Parathyroid adenoma (tissue), 2 donors: ENCODE measurements at regions not wholly inside any gene's neighbourhood (a gene's known extent, or its start where the extent isn't known, plus 50 kb on each side); places are given as distances from the start of the nearest gene placed in this dataset.

Source experiments
- H2AFZ ChIP-seq: fragments of 300-600 bp; sonication (generic); one replicate; pipeline ENCODE4 v1.7.0; 2017; ENCODE audit warnings: antibody characterized with exemption, mild to moderate bottlenecking
- H3K27ac ChIP-seq: fragments of 300-600 bp; sonication (generic); one replicate; pipeline ENCODE4 v1.7.0; 2017
- H3K27me3 ChIP-seq: fragments of 300-600 bp; sonication (generic); one replicate; pipeline ENCODE4 v1.7.0; 2017; ENCODE audit warnings: low read length; ENCODE audit not compliant: control insufficient read depth, insufficient read depth
- H3K36me3 ChIP-seq: fragments of 300-600 bp; sonication (generic); one replicate; pipeline ENCODE4 v1.7.0; 2017; ENCODE audit warnings: low read length; ENCODE audit not compliant: control insufficient read depth, insufficient read depth
- H3K4me1 ChIP-seq: fragments of 300-600 bp; sonication (generic); one replicate; pipeline ENCODE4 v1.7.0; 2017; ENCODE audit warnings: control low read depth
- H3K4me2 ChIP-seq: fragments of 300-600 bp; sonication (generic); one replicate; pipeline ENCODE4 v1.7.0; 2017; ENCODE audit warnings: low read length
- H3K4me3 ChIP-seq: fragments of 300-600 bp; sonication (generic); one replicate; pipeline ENCODE4 v1.7.0; 2017; ENCODE audit warnings: low read depth, low read length
- H3K79me2 ChIP-seq: fragments of 300-600 bp; sonication (generic); one replicate; pipeline ENCODE4 v1.7.0; 2017; ENCODE audit warnings: control low read depth
- H3K9ac ChIP-seq: fragments of 300-600 bp; sonication (generic); one replicate; pipeline ENCODE4 v1.7.0; 2017; ENCODE audit warnings: mild to moderate bottlenecking
- H3K9me3 ChIP-seq: fragments of 300-600 bp; sonication (generic); one replicate; pipeline ENCODE4 v1.7.0; 2017; ENCODE audit warnings: low read length; ENCODE audit not compliant: control insufficient read depth
- CTCF ChIP-seq: fragments of 300-600 bp; sonication (generic); IDR thresholded peaks from one replicate; pipeline ENCODE4 v1.7.0; 2017; ENCODE audit warnings: antibody characterized with exemption, mild to moderate bottlenecking
- donor health status: primary hyperparathyroidism.

GRCh38 chr2:225272173-225272572, 127.3 kb upstream of the NYAP2 start:
- Histone ChIP-seq H3K36me3 (no peaks in the 10 kb centered on the region), H3K4me2 (no peak overlapping the region), H3K27ac (no peak overlapping the region), H3K4me1 (no peaks in the 10 kb centered on the region), H3K4me3 (no peak overlapping the region), H2AFZ (no peak overlapping the region), H3K9ac (no peak overlapping the region), H3K9me3 (no peaks in the 10 kb centered on the region), H3K27me3 (no peaks in the 10 kb centered on the region), H3K79me2 (no peaks in the 10 kb centered on the region)
- TF ChIP-seq CTCF: no peak

GRCh38 chr2:225270861-225271260, 128.6 kb upstream of the NYAP2 start:
- H3K4me1 ChIP-seq: no peaks in the 10 kb centered on the region
- H3K9me3 ChIP-seq: no peaks in the 10 kb centered on the region
- no peak overlapping the region for H3K4me3 ChIP-seq
- H3K4me2 ChIP-seq: no peak overlapping the region
- no peak overlapping the region for H3K27ac ChIP-seq
- no peak overlapping the region for H2AFZ ChIP-seq
- no peaks in the 10 kb centered on the region for H3K79me2 ChIP-seq
- no peak overlapping the region for H3K9ac ChIP-seq
- no peaks in the 10 kb centered on the region for H3K27me3 ChIP-seq
- no peak for TF ChIP-seq CTCF
- no peaks in the 10 kb centered on the region for H3K36me3 ChIP-seq

GRCh38 chr2:225270053-225270452, 129.5 kb upstream of the NYAP2 start:
- Histone ChIP-seq H2AFZ (no peak overlapping the region), H3K9me3 (no peaks in the 10 kb centered on the region), H3K4me1 (no peaks in the 10 kb centered on the region), H3K4me3 (no peak overlapping the region), H3K4me2 (no peak overlapping the region), H3K36me3 (no peaks in the 10 kb centered on the region), H3K27ac (no peak overlapping the region), H3K79me2 (no peaks in the 10 kb centered on the region), H3K27me3 (no peaks in the 10 kb centered on the region), H3K9ac (no peak overlapping the region)
- TF ChIP-seq CTCF: no peak

GRCh38 chr2:225254363-225254762, 145.1 kb upstream of the NYAP2 start:
- Histone ChIP-seq H3K9me3 (no peaks in the 10 kb centered on the region), H3K27me3 (no peaks in the 10 kb centered on the region), H3K36me3 (no peaks in the 10 kb centered on the region), H3K27ac (no peak overlapping the region), H3K4me2 (no peak overlapping the region), H2AFZ (no peak overlapping the region), H3K4me3 (no peak overlapping the region), H3K9ac (no peak overlapping the region), H3K4me1 (no peaks in the 10 kb centered on the region), H3K79me2 (no peaks in the 10 kb centered on the region)
- TF ChIP-seq CTCF: no peak

- no peaks in the 10 kb centered on the region for H3K79me2 ChIP-seq
- H3K4me3 ChIP-seq: no peak overlapping the region
- no peaks in the 10 kb centered on the region for H3K4me1 ChIP-seq
- H3K9ac ChIP-seq: no peak overlapping the region
- no peak overlapping the region for H3K27ac ChIP-seq
- H2AFZ ChIP-seq: no peak overlapping the region
- H3K4me2 ChIP-seq: no peak overlapping the region
- no peaks in the 10 kb centered on the region for H3K9me3 ChIP-seq
- H3K27me3 ChIP-seq: no peaks in the 10 kb centered on the region
- TF ChIP-seq CTCF: no peak
- H3K36me3 ChIP-seq: no peaks in the 10 kb centered on the region
Measured at GRCh38 chr2:225244933-225245332, 154.6 kb upstream of the NYAP2 start.
